ENCODE measurements at regions not wholly inside any gene's neighbourhood (a gene's known extent, or its start where the extent isn't known, plus 50 kb on each side); places are given as distances from the start of the nearest gene placed in this dataset.

GRCh38 chr7:17506596-17506995 lies 208.1 kb downstream of the AHR start:
- Histone ChIP-seq H3K27me3 (no peaks in the 10 kb centered on the region), H3K4me1 (peaks cover 0 to 3% of the 10 kb centered on the region in 2 donors), H3K36me3 (no peaks in the 10 kb centered on the region), H3K9me3 (no peaks in the 10 kb centered on the region), H3K27ac (no peak overlapping the region), H3K4me3 (no peak overlapping the region)
- no peak for TF ChIP-seq CTCF (IDR thresholded peaks at IDR 0.05)
- no peak for DNase-seq (ENCODE audit: low spot score in 2 of 2)
- intact Hi-C loops (cut with DNase I) = no loop called here

- H3K27ac ChIP-seq = no peak overlapping the region
- no peaks in the 10 kb centered on the region for H3K36me3 ChIP-seq
- H3K4me3 ChIP-seq = no peak overlapping the region
- no peak for TF ChIP-seq CTCF (IDR thresholded peaks at IDR 0.05)
- DNase-seq (ENCODE audit: low spot score in 2 of 2) = no peak
- no peaks in the 10 kb centered on the region for H3K27me3 ChIP-seq
- H3K4me1 ChIP-seq = no peaks in the 10 kb centered on the region
- intact Hi-C loops (cut with DNase I) = no loop called here
- H3K9me3 ChIP-seq = no peaks in the 10 kb centered on the region
Observed at GRCh38 chr7:17507717-17508116, 209.3 kb downstream of the AHR start.

GRCh38 chr7:17512181-17512675 lies 213.8 kb downstream of the AHR start:
- H3K27ac ChIP-seq = no peak overlapping the region
- intact Hi-C loops (cut with DNase I) = no loop called here
- no peak for TF ChIP-seq CTCF (IDR thresholded peaks at IDR 0.05)
- no peaks in the 10 kb centered on the region for H3K36me3 ChIP-seq
- no peaks in the 10 kb centered on the region for H3K9me3 ChIP-seq
- H3K4me1 ChIP-seq = no peaks in the 10 kb centered on the region
- no peak for DNase-seq (ENCODE audit: low spot score in 2 of 2)
- H3K27me3 ChIP-seq = no peaks in the 10 kb centered on the region
- H3K4me3 ChIP-seq = no peak overlapping the region

GRCh38 chr7:17516771-17517170 lies 218.3 kb downstream of the AHR start:
- no peak for TF ChIP-seq CTCF (IDR thresholded peaks at IDR 0.05)
- Histone ChIP-seq H3K36me3 (no peaks in the 10 kb centered on the region), H3K9me3 (no peaks in the 10 kb centered on the region), H3K4me1 (peaks cover 0 to 7% of the 10 kb centered on the region in 2 donors), H3K27me3 (no peaks in the 10 kb centered on the region), H3K4me3 (no peak overlapping the region), H3K27ac (no peak overlapping the region)
- intact Hi-C loops (cut with DNase I) = no loop called here
- no peak for DNase-seq (ENCODE audit: low spot score in 2 of 2)

DNA sequence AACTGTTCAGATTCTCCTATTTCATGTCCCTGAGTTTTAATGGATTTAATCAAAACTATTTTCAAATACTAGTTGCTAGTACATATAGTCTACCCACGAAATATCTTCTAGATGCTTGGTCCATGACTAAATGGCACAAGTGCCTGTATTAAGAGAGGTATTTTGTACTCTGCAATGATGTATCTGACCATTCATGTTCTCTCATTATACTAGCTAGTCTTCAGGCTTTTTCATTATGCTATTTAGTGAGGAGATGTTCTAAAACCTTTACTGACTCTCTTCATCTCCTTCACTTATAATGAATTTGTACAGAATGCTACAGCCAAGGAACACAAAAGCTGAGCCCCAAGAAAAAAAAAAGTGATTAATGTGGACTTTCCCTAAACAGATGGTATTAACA lies 222.5 kb downstream of the AHR start:
- no peak for TF ChIP-seq CTCF (IDR thresholded peaks at IDR 0.05)
- no peaks in the 10 kb centered on the region for H3K36me3 ChIP-seq
- H3K27me3 ChIP-seq = no peaks in the 10 kb centered on the region
- intact Hi-C loops (cut with DNase I) = loop anchor here (10.0 kb wide), 1 partner anchor 556 kb away; no protein-coding TSS in a partner anchor
- H3K27ac ChIP-seq = peak overlapping the region; percentile 24 to 59
- H3K9me3 ChIP-seq = no peaks in the 10 kb centered on the region
- H3K4me3 ChIP-seq = peak overlapping the region in 1 of 2 donors; percentile 15
- H3K4me1 ChIP-seq = peaks cover 0 to 26% of the 10 kb centered on the region in 2 donors
- no peak for DNase-seq (ENCODE audit: low spot score in 2 of 2)

- DNase-seq (ENCODE audit: low spot score in 2 of 2) = no peak
- H3K27me3 ChIP-seq = no peaks in the 10 kb centered on the region
- peak overlapping the region in 1 of 2 donors; percentile 15 for H3K4me3 ChIP-seq
- no peaks in the 10 kb centered on the region for H3K36me3 ChIP-seq
- TF ChIP-seq CTCF (IDR thresholded peaks at IDR 0.05) = no peak
- H3K9me3 ChIP-seq = no peaks in the 10 kb centered on the region
- peaks cover 0 to 26% of the 10 kb centered on the region in 2 donors for H3K4me1 ChIP-seq
- intact Hi-C loops (cut with DNase I) = loop anchor here (10.0 kb wide), 1 partner anchor 557 kb away; no protein-coding TSS in a partner anchor
- H3K27ac ChIP-seq = peak overlapping the region; percentile 24 to 59
Observed at GRCh38 chr7:17521437-17521836, 223.0 kb downstream of the AHR start.

Measured in ascending aorta (tissue), 2 donors.